ENCODE measurements at regions not wholly inside any gene's neighbourhood (a gene's known extent, or its start where the extent isn't known, plus 50 kb on each side); places are given as distances from the start of the nearest gene placed in this dataset.

DNA sequence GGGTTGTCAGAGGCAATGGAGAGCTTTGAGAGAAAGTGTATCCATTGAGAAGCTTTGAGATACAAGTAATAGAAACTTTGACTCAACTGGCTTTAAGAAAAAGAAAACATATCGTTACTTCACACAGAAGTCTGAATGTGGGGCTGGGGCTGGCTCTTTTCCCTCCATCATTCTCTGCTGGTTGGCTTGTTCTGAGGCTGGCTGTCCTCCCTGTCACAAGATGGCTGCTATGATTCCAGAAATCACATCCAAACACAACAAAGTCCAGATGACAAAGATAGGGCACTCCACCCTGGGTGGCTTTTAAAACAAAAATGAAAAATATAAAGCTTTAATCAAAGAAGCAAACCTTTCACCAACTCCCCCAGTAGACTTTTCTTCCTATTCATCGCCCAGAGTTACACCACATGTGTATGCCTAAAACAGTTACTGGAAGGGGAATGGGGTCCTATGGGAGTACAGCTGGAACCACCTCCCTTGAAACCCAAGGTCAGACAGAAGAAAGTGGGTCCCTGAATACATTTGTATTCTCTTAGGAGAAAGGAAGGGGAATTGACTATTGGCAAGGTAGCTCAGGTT, 284.3 kb downstream of the GAS1 start:
- TF ChIP-seq, protein P1, sequence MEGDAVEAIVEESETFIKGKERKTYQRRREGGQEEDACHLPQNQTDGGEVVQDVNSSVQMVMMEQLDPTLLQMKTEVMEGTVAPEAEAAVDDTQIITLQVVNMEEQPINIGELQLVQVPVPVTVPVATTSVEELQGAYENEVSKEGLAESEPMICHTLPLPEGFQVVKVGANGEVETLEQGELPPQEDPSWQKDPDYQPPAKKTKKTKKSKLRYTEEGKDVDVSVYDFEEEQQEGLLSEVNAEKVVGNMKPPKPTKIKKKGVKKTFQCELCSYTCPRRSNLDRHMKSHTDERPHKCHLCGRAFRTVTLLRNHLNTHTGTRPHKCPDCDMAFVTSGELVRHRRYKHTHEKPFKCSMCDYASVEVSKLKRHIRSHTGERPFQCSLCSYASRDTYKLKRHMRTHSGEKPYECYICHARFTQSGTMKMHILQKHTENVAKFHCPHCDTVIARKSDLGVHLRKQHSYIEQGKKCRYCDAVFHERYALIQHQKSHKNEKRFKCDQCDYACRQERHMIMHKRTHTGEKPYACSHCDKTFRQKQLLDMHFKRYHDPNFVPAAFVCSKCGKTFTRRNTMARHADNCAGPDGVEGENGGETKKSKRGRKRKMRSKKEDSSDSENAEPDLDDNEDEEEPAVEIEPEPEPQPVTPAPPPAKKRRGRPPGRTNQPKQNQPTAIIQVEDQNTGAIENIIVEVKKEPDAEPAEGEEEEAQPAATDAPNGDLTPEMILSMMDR (conservative IDR thresholded peaks at IDR 0.05 in 1 of 2, IDR thresholded peaks at IDR 0.05 in 1 of 2; ENCODE audit: low read depth in 1 of 2, low read length in 2 of 2): no peak
- no peak for TF ChIP-seq EZH2 (IDR thresholded peaks at IDR 0.05; ENCODE audit: low read length, missing control alignments)

Data from fibroblast of lung (primary cell).